Left ventricle myocardium inferior (tissue), 1 donor: ENCODE measurements at regions not wholly inside any gene's neighbourhood (a gene's known extent, or its start where the extent isn't known, plus 50 kb on each side); places are given as distances from the start of the nearest gene placed in this dataset.

Experiments used
- DNase-seq: peaks from one replicate; pipeline ENCODE4 v3.0.0-alpha.2; 2020
- H3K27ac ChIP-seq: fragments of 200-600 bp; replicated peaks from 2 replicates; pipeline ENCODE4 v1.8.0; 2021
- H3K27me3 ChIP-seq: fragments of 200-600 bp; 2 replicates; pipeline ENCODE4 v1.8.0; 2021; ENCODE audit warnings: low read depth
- H3K36me3 ChIP-seq: fragments of 200-600 bp; 2 replicates; pipeline ENCODE4 v1.8.0; 2021
- H3K4me1 ChIP-seq: fragments of 200-600 bp; 2 replicates; pipeline ENCODE4 v1.8.0; 2021
- H3K4me3 ChIP-seq: fragments of 200-600 bp; 2 replicates; pipeline ENCODE4 v1.8.0; 2021; ENCODE audit warnings: mild to moderate bottlenecking, moderate library complexity
- H3K9me3 ChIP-seq: fragments of 200-600 bp; replicated peaks from 2 replicates; pipeline ENCODE4 v1.8.0; 2021
- CTCF ChIP-seq: fragments of 200-600 bp; IDR thresholded peaks from 2 replicates; pipeline ENCODE4 v1.8.0; 2021; ENCODE audit warnings: antibody characterized with exemption, mild to moderate bottlenecking, borderline replicate concordance
- intact Hi-C: fragments of 100-400 bp; cut with micrococcal nuclease; formaldehyde crosslinking; loops from one replicate; pipeline ENCODE4 v1.11.0; 2022
- donor health status: DM: no; HTN: yes; CAD: no; lungs with severe emphysema.

- Histone ChIP-seq H3K27ac (no peak overlapping the region), H3K27me3 (no peaks in the 10 kb centered on the region), H3K9me3 (peaks cover 24% of the 10 kb centered on the region), H3K36me3 (no peaks in the 10 kb centered on the region), H3K4me3 (no peak overlapping the region), H3K4me1 (no peaks in the 10 kb centered on the region)
- DNase-seq = no peak
- intact Hi-C loops = loop anchor here (10.0 kb wide), 1 partner anchor 458 kb away; no protein-coding TSS in a partner anchor
- no peak for TF ChIP-seq CTCF
These were observed 186.0 kb upstream of the PLXNC1 start for GRCh38 chr12:93962336-93962735.

DNA sequence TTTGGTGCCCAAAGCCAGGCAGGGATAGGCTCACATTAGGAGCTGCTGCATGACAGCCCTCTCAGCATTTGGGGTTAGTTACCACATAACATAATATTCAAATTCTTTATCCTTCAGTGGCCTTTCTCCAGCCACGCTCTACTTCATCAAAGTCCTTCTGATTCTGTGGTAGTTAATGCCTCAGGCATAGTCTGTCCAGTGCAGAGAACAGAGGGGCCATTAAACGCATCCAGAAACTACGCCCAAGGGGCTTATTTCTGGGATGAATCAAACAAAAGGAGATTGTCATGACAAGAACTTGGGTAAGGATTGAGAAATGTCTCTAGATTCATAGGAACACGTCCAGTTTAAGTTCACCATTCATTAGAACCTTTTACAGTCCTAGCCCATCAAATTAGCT, 183.4 kb upstream of the PLXNC1 start:
- no peak overlapping the region for H3K27ac ChIP-seq
- no peaks in the 10 kb centered on the region for H3K27me3 ChIP-seq
- no peak overlapping the region for H3K4me3 ChIP-seq
- H3K4me1 ChIP-seq = no peaks in the 10 kb centered on the region
- intact Hi-C loops = loop anchor here (10.0 kb wide), 1 partner anchor 460 kb away; no protein-coding TSS in a partner anchor
- no peaks in the 10 kb centered on the region for H3K36me3 ChIP-seq
- TF ChIP-seq CTCF = no peak
- DNase-seq = no peak
- H3K9me3 ChIP-seq = peaks cover 24% of the 10 kb centered on the region

DNA sequence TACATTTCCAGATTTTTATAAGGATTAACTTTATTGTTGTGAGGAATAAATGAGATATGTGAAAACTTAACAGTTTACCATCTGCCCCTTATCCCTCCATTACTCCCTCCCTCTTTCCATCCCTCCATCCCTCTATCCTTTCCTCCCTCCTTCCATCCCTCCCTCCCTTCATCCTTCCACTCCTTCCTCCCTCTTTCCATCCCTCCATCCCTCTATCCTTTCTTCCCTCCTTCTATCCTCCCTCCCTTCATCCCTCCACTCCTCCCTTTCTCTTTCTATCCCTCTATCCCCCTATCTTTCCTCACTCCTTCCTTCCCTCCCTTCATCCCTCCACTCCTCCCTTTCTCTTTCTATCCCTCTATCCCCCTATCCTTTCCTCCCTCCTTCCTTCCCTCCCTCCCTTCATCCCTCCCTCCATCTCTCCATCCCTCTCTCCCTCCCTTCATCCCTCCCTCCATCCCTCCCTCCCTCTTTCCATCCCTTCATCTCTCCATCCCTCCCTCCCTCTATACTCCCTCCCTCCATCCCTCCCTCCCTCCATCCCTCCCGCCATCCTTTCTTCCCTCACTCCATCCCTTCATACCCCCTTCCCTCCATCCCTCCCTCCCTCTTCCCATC, 181.8 kb upstream of the PLXNC1 start:
- H3K4me1 ChIP-seq = no peaks in the 10 kb centered on the region
- intact Hi-C loops = loop anchor here (10.0 kb wide), 1 partner anchor 462 kb away; no protein-coding TSS in a partner anchor
- H3K36me3 ChIP-seq = no peaks in the 10 kb centered on the region
- no peaks in the 10 kb centered on the region for H3K27me3 ChIP-seq
- no peak for TF ChIP-seq CTCF
- DNase-seq = no peak
- H3K27ac ChIP-seq = no peak overlapping the region
- no peak overlapping the region for H3K4me3 ChIP-seq
- H3K9me3 ChIP-seq = peaks cover 10% of the 10 kb centered on the region

DNA sequence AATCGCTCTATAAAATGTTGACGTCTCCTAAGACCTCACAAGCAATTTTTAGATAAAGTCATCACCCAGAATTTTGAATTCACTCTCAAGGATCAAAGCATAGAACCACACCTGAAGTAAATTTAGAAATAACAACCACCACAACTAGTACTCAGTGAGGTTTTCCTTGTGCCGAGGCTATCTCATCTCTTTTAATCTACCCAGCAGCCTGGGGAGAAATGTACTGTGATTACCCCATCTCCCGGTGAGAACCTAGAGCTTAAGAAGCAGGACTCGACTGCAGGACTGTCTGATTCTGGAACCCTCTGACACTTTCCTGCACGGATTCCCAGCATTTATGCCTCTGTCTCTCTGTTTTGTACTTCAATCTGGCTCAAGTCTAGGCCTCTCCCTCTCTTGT, 180.9 kb upstream of the PLXNC1 start:
- no peak overlapping the region for H3K4me3 ChIP-seq
- no peaks in the 10 kb centered on the region for H3K4me1 ChIP-seq
- H3K9me3 ChIP-seq = peaks cover 3% of the 10 kb centered on the region
- intact Hi-C loops = loop anchor here (10.0 kb wide), 1 partner anchor 463 kb away; no protein-coding TSS in a partner anchor
- H3K36me3 ChIP-seq = no peaks in the 10 kb centered on the region
- no peak overlapping the region for H3K27ac ChIP-seq
- DNase-seq = no peak
- no peaks in the 10 kb centered on the region for H3K27me3 ChIP-seq
- no peak for TF ChIP-seq CTCF

GRCh38 chr12:93968536-93969285, 179.7 kb upstream of the PLXNC1 start:
- Histone ChIP-seq H3K27ac (no peak overlapping the region), H3K9me3 (no peaks in the 10 kb centered on the region)

More at GRCh38 chr12:93968536-93969285, 179.7 kb upstream of the PLXNC1 start:
- TF ChIP-seq CTCF = no peak
- H3K36me3 ChIP-seq = no peaks in the 10 kb centered on the region
- peaks cover 12% of the 10 kb centered on the region for H3K4me1 ChIP-seq
- H3K4me3 ChIP-seq = no peak overlapping the region
- H3K27me3 ChIP-seq = no peaks in the 10 kb centered on the region
- no peak for DNase-seq
- intact Hi-C loops = loop anchor here (10.0 kb wide), 1 partner anchor 464 kb away; no protein-coding TSS in a partner anchor
